SK-N-SH treated with all-trans-retinoic acid at 6 μM for 48 hours (cell line): ENCODE measurements at regions not wholly inside any gene's neighbourhood (a gene's known extent, or its start where the extent isn't known, plus 50 kb on each side); places are given as distances from the start of the nearest gene placed in this dataset.

ENCODE experiments used
- ATAC-seq: fragments of 200-7000 bp; cut with Tn5 transposase; 3 replicates; pipeline ENCODE4 v1.9.1; 2020; ENCODE audit warnings: mild to moderate bottlenecking, moderate library complexity
- ARNTL ChIP-seq: fragments of 450-650 bp; formaldehyde crosslinking; IDR thresholded peaks from 2 replicates; pipeline ENCODE4 v1.5.0; 2020; ENCODE audit warnings: low read depth, mild to moderate bottlenecking, moderate library complexity, borderline replicate concordance
- BACH2 ChIP-seq: fragments of 250-450 bp; sonication (Bioruptor Pico); IDR thresholded peaks from 2 replicates; pipeline ENCODE4 v1.9.0; 2021; ENCODE audit warnings: mild to moderate bottlenecking, borderline replicate concordance
- CSDC2 ChIP-seq: fragments of 250-450 bp; sonication (Bioruptor Pico); IDR thresholded peaks from 2 replicates; pipeline ENCODE4 v1.5.0; 2020; ENCODE audit warnings: mild to moderate bottlenecking, moderate library complexity
- ESRRG ChIP-seq: fragments of 250-450 bp; sonication (Bioruptor Pico); IDR thresholded peaks from 2 replicates; pipeline ENCODE4 v1.6.1; 2021; ENCODE audit warnings: mild to moderate bottlenecking
- GLIS3 ChIP-seq: fragments of 250-450 bp; sonication (Bioruptor Pico); IDR thresholded peaks from 2 replicates; pipeline ENCODE4 v1.5.0; 2020; ENCODE audit warnings: mild to moderate bottlenecking, moderate library complexity
- ISL1 ChIP-seq: fragments of 250-450 bp; sonication (Bioruptor Pico); IDR thresholded peaks from 2 replicates; pipeline ENCODE4 v2.1.2; 2022; ENCODE audit warnings: mild to moderate bottlenecking, moderate library complexity
- PATZ1 ChIP-seq: fragments of 250-450 bp; sonication (Bioruptor Pico); IDR thresholded peaks from 2 replicates; pipeline ENCODE4 v1.8.0; 2020; ENCODE audit warnings: mild to moderate bottlenecking, moderate library complexity, borderline replicate concordance
- PPARA ChIP-seq: fragments of 250-450 bp; sonication (Bioruptor Pico); IDR thresholded peaks from 2 replicates; pipeline ENCODE4 v1.5.0; 2020; ENCODE audit warnings: mild to moderate bottlenecking, borderline replicate concordance
- RARB ChIP-seq: fragments of 250-450 bp; sonication (Bioruptor Pico); IDR thresholded peaks from 2 replicates; pipeline ENCODE4 v1.8.0; 2021; ENCODE audit warnings: mild to moderate bottlenecking, moderate library complexity
- SNAI2 ChIP-seq: fragments of 250-450 bp; sonication (Bioruptor Pico); IDR thresholded peaks from 2 replicates; pipeline ENCODE4 v1.5.0; 2020; ENCODE audit warnings: mild to moderate bottlenecking, moderate library complexity
- TOX ChIP-seq: fragments of 250-450 bp; sonication (Bioruptor Pico); IDR thresholded peaks from 2 replicates; pipeline ENCODE4 v1.8.0; 2021; ENCODE audit warnings: mild to moderate bottlenecking, moderate library complexity, borderline replicate concordance
- ZC3H10 ChIP-seq: fragments of 250-450 bp; sonication (Bioruptor Pico); IDR thresholded peaks from 2 replicates; pipeline ENCODE4 v1.5.1; 2021; ENCODE audit warnings: mild to moderate bottlenecking, moderate library complexity
- ZFP3 ChIP-seq: fragments of 250-450 bp; sonication (Bioruptor Pico); IDR thresholded peaks from 2 replicates; pipeline ENCODE4 v1.5.0; 2020; ENCODE audit warnings: mild to moderate bottlenecking, moderate library complexity
- ZFP30 ChIP-seq: fragments of 450-650 bp; formaldehyde crosslinking; IDR thresholded peaks from 2 replicates; pipeline ENCODE4 v1.5.0; 2022; ENCODE audit warnings: mild to moderate bottlenecking, moderate library complexity
- ZNF565 ChIP-seq: fragments of 450-650 bp; formaldehyde crosslinking; conservative IDR thresholded peaks from 2 replicates; pipeline ENCODE4 v1.5.0; 2020; ENCODE audit warnings: low read depth, mild to moderate bottlenecking, moderate library complexity
- ZNF70 ChIP-seq: fragments of 450-650 bp; formaldehyde crosslinking; IDR thresholded peaks from 2 replicates; pipeline ENCODE4 v1.5.0; 2020; ENCODE audit warnings: mild to moderate bottlenecking, moderate library complexity
- ZNF8 ChIP-seq: fragments of 450-650 bp; formaldehyde crosslinking; IDR thresholded peaks from 2 replicates; pipeline ENCODE4 v1.5.0; 2020; ENCODE audit warnings: mild to moderate bottlenecking, moderate library complexity
- TF ChIP-seq, protein P1 (sequence below): fragments of 250-450 bp; sonication (Bioruptor Pico); IDR thresholded peaks from 2 replicates; pipeline ENCODE4 v1.5.0; 2020; ENCODE audit warnings: mild to moderate bottlenecking, moderate library complexity
- TF ChIP-seq, protein P2 (sequence below): fragments of 250-450 bp; sonication (Bioruptor Pico); IDR thresholded peaks from 2 replicates; pipeline ENCODE4 v1.5.1; 2021; ENCODE audit warnings: mild to moderate bottlenecking, moderate library complexity
- TF ChIP-seq, protein P3 (sequence below): fragments of 250-450 bp; sonication (Bioruptor Pico); IDR thresholded peaks from 2 replicates; pipeline ENCODE4 v1.8.0; 2021; ENCODE audit warnings: low read depth, mild to moderate bottlenecking, moderate library complexity, borderline replicate concordance

DNA sequence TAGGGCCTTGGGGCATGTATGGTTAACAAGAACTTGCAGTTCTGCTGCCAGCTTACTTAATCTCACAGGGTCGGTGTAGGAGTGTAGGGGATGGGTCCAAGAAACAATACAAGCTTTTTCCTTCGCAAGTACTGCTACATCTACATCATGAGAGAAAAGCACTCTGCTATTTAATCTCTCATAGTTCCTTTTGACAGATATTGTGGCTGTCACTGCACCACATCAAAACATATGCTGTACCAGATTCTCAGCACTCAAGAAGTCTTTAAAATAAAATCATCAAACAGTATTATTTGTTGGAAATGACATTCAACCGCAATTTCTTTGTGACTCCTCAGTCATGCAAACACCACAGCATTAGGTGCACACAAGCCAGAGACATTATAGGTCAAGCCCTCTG, 215.5 kb upstream of the BMP4 start:
- no peak for ATAC-seq

GRCh38 chr14:54172562-54172961, 215.9 kb upstream of the BMP4 start:
- ATAC-seq: no peak
- TF ChIP-seq ZFP30 (CRISPR knock-in tag) (no peak), BACH2 (no peak), GLIS3 (CRISPR knock-in tag) (no peak)
- TF ChIP-seq, protein P1, sequence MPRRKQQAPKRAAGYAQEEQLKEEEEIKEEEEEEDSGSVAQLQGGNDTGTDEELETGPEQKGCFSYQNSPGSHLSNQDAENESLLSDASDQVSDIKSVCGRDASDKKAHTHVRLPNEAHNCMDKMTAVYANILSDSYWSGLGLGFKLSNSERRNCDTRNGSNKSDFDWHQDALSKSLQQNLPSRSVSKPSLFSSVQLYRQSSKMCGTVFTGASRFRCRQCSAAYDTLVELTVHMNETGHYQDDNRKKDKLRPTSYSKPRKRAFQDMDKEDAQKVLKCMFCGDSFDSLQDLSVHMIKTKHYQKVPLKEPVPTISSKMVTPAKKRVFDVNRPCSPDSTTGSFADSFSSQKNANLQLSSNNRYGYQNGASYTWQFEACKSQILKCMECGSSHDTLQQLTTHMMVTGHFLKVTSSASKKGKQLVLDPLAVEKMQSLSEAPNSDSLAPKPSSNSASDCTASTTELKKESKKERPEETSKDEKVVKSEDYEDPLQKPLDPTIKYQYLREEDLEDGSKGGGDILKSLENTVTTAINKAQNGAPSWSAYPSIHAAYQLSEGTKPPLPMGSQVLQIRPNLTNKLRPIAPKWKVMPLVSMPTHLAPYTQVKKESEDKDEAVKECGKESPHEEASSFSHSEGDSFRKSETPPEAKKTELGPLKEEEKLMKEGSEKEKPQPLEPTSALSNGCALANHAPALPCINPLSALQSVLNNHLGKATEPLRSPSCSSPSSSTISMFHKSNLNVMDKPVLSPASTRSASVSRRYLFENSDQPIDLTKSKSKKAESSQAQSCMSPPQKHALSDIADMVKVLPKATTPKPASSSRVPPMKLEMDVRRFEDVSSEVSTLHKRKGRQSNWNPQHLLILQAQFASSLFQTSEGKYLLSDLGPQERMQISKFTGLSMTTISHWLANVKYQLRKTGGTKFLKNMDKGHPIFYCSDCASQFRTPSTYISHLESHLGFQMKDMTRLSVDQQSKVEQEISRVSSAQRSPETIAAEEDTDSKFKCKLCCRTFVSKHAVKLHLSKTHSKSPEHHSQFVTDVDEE (CRISPR knock-in tag): no peak
- TF ChIP-seq, all 23 proteins: peak for 0

More for the DNA sequence above, 215.5 kb upstream of the BMP4 start:
- TF ChIP-seq SNAI2 (CRISPR knock-in tag) (no peak), ARNTL (no peak), ISL1 (CRISPR knock-in tag) (no peak), CSDC2 (CRISPR knock-in tag) (no peak), ZNF565 (CRISPR knock-in tag) (no peak), TOX (CRISPR knock-in tag) (no peak), ZNF8 (CRISPR knock-in tag) (no peak), BACH2 (no peak), ZFP3 (CRISPR knock-in tag) (no peak), ESRRG (CRISPR knock-in tag) (no peak), RARB (CRISPR knock-in tag) (no peak), ZFP30 (CRISPR knock-in tag) (no peak)
- TF ChIP-seq, protein P2, sequence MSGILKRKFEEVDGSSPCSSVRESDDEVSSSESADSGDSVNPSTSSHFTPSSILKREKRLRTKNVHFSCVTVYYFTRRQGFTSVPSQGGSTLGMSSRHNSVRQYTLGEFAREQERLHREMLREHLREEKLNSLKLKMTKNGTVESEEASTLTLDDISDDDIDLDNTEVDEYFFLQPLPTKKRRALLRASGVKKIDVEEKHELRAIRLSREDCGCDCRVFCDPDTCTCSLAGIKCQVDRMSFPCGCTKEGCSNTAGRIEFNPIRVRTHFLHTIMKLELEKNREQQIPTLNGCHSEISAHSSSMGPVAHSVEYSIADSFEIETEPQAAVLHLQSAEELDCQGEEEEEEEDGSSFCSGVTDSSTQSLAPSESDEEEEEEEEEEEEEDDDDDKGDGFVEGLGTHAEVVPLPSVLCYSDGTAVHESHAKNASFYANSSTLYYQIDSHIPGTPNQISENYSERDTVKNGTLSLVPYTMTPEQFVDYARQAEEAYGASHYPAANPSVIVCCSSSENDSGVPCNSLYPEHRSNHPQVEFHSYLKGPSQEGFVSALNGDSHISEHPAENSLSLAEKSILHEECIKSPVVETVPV (CRISPR knock-in tag): no peak

DNA sequence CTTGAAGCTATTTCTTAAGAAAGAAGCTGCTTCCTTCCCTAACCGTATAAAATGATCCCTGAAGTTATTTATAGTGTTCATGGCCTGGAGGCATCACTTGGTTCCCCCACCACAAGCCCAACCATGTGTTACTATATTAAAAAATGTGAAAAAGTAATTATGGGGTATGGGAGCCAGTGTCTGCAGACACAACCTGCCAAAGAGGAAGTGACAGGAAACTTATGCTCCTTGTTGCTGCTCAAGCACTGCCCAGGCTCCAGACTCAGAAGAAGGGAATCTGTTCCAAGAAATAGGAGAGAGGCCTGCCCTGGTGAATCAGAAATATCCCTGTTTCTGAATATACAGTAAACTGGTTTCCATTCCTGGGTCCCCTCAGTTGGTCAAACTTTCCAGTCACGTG, 217.2 kb upstream of the BMP4 start:
- TF ChIP-seq ESRRG (CRISPR knock-in tag): no peak
- TF ChIP-seq ARNTL: no peak
- no peak for TF ChIP-seq ZNF565 (CRISPR knock-in tag)
- TF ChIP-seq, protein P3, sequence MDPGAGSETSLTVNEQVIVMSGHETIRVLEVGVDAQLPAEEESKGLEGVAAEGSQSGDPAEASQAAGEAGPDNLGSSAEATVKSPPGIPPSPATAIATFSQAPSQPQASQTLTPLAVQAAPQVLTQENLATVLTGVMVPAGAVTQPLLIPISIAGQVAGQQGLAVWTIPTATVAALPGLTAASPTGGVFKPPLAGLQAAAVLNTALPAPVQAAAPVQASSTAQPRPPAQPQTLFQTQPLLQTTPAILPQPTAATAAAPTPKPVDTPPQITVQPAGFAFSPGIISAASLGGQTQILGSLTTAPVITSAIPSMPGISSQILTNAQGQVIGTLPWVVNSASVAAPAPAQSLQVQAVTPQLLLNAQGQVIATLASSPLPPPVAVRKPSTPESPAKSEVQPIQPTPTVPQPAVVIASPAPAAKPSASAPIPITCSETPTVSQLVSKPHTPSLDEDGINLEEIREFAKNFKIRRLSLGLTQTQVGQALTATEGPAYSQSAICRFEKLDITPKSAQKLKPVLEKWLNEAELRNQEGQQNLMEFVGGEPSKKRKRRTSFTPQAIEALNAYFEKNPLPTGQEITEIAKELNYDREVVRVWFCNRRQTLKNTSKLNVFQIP (CRISPR knock-in tag): no peak
- no peak for TF ChIP-seq PPARA (CRISPR knock-in tag)
- no peak for TF ChIP-seq CSDC2 (CRISPR knock-in tag)
- TF ChIP-seq ZFP30 (CRISPR knock-in tag): no peak
- TF ChIP-seq PATZ1 (CRISPR knock-in tag): no peak
- no peak for TF ChIP-seq ZFP3 (CRISPR knock-in tag)
- no peak for TF ChIP-seq ISL1 (CRISPR knock-in tag)
- TF ChIP-seq ZNF70: no peak
- TF ChIP-seq ZC3H10: no peak
- TF ChIP-seq, all 23 proteins: peak for 0
- ATAC-seq: no peak

GRCh38 chr14:54174457-54174856, 217.8 kb upstream of the BMP4 start:
- TF ChIP-seq BACH2 (no peak), TOX (CRISPR knock-in tag) (no peak), SNAI2 (CRISPR knock-in tag) (no peak)
- TF ChIP-seq, all 23 proteins: peak for 0
- no peak for ATAC-seq
